HG03442 (cell line): ENCODE measurements at regions not wholly inside any gene's neighbourhood (a gene's known extent, or its start where the extent isn't known, plus 50 kb on each side); places are given as distances from the start of the nearest gene placed in this dataset.

Source experiments
- ATAC-seq: cut with Tn5 transposase; IDR thresholded peaks from one replicate; pipeline ENCODE4 v1.9.1; 2021; ENCODE audit warnings: mild to moderate bottlenecking, moderate library complexity; ENCODE audit not compliant: unreplicated experiment

DNA sequence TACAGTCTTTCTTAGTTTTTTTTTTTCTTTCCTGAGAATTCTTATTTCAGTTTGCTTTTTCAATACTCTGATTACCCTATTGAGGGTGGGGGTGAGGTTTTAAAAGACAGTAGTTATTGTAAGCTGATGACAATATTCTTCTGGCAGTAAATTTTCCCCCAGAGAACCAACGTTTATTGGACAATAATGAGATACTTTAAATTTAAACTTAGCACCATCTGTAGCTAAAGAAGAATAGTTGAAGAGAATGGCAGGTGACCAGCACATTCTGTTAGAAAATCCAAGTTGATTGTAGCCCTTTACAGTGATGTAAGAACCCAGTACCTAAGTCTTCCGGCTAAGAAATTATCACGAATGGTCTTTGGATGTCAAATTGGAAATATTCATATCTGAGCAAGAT is 364.6 kb upstream of the LYPLAL1 start:
- no peak for ATAC-seq

DNA sequence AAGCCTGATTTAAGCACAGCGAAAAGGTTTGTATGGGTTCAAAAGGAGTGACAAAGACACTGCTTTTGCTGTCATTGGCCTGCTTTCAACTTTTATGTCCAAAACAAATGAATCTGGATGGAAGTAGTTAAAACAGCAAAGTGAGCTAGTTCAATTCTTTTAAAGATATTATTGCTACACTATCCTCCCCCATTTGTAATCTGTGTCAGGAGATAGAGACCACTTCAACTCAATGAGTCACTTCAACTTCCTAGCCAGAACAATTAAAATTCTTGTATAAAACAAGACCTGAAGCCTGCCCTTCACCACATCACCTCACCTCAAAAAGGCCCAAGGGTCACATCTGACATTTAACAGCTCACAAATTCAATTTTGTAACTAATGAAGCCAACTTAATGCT is 364.1 kb upstream of the LYPLAL1 start:
- ATAC-seq: no peak

DNA sequence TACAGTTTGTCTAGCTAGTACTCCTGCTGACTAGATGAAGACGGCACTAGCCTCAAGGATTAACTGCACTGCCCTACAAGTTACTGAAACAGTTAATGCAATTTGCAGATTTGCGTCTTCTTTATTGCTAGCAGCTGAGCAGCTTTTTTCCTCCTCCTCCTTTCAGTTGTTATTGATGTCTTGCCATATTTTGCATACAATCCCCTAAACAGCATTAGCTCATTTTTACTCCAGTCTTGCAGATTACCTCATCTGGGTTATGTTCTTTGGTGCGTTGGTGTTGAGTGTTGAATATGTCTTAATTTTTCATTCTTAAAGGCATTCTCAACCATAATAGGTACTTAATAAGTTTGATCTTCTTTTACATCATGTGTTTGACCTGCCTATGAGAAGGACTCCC is 363.4 kb upstream of the LYPLAL1 start:
- no peak for ATAC-seq

DNA sequence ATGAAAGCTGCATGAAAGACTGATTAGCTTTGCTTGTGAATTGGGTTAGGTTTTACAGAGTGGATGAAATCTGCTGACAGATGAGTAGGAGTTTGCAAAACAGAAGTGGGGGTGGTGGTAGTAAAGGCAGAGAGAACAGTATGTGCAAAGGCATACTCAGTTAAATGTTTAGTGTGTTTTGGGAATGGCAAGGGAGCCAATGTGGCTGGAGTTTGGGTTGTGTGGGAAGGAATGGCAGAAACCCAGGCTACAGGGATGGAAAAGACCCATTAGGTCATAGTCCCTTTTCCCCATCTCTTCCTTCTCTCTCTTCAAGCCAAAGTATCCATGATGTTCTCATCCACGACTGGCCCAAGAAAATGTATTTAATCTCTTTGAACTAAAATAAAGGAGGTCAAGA is 362.2 kb upstream of the LYPLAL1 start:
- ATAC-seq: no peak

DNA sequence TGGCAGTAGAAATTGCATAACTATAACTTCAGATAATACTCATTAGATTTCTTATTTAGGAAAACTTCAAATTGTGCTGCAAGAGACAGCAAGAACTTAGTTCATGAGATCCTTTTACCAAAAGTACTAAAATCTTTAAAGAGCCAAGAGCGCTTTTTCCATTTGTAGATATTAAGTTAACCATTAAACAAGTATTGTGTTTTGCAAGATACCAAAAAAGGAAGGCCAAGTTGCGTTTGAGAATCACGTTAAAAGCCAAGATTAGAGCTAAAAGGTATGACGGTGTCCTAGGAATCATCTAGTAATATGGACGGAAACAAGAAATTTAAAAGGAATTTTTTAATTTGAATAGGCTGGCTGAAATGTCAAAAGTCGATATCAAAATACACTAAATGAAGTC is 361.3 kb upstream of the LYPLAL1 start:
- no peak for ATAC-seq

DNA sequence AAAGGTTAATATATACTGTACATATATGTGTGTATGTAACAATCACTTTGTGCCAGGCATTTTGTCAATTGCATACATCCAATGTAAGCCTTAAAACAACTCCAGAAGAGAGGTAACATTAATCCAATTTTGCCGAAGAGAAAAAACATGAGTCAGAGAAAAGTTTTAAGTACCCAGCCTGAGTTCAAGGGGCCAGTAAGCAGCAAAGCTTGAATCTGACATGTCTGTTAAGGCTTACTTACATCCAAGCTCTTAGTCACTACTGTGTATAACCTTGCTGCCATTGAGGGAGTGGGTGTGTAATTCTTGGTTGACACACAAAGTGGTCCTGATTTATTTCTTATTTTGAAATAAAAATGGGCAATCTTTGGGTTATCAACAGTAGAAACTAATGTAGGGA is 360.4 kb upstream of the LYPLAL1 start:
- ATAC-seq: no peak

DNA sequence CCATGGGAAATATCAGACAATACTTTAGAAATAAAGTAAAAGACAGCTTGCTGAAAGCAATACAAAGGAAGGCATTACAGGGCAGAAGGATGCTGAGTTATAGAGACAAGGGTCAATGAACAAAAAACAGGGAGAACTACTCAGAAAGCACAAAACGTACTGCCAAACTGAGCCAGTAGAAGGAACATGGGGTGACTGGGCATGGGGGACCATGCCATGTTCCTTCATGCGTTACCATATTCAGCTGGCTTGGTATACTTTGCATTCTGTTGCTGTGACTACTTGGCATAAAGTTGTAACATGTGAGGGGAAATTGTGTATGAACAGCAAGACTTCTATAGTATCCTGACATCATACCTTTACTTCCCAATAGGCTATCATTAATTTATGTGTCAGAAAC is 358.6 kb upstream of the LYPLAL1 start:
- ATAC-seq: no peak

DNA sequence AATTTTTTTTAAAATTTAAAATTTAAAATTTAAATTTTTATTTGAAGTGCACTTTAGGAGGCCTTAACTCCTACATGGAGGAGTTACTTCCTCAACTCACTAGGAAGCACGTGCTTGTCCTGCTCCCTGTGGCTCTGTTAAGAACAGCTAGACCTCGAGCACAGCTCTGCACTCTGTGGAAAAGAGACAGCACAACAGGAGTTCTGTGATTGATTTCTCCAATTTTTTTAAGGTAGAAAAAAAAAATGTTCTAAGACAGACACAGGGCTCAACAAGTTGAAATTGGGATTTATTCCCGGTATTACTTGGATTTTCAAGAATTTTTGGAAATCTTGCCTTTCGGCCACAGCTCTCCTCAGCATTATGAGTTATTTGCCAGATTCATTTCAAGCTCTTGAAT is 356.6 kb upstream of the LYPLAL1 start:
- no peak for ATAC-seq

DNA sequence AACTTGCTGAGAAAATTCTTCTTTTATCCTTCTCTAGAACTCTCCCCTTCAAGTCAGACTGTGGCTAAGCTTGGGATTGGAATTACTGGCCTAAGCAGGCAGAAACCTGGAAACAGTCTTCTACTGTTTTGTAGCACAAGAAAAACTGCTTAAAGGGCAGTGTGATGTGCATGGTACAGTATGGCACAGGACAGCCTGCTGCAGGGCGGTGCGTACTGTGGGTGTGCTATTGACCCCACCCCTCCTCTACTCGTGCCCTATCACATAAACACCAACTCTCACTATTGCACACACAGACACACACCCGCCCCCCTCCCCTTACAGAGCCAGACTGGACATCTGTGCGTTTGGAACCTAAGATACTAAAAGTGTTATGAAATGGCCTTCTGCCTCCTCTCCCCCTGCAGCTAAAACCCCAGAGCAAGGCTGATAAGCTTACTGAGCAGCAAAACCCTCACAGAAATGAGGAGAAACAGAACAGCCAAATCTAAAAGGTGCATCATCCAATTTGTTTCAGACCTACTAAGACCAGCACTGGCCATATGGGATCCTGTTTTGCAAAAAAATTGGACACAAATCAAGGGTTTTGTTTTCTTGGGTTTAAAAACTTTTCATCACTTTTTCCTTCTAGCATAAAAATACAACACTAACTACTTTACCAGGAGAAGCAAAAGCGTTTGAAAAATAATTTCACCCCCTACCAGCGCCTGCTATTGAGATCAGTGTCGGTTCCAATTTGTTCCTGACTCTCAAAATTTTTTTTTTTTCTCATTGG is 355.8 kb upstream of the LYPLAL1 start:
- no peak for ATAC-seq

DNA sequence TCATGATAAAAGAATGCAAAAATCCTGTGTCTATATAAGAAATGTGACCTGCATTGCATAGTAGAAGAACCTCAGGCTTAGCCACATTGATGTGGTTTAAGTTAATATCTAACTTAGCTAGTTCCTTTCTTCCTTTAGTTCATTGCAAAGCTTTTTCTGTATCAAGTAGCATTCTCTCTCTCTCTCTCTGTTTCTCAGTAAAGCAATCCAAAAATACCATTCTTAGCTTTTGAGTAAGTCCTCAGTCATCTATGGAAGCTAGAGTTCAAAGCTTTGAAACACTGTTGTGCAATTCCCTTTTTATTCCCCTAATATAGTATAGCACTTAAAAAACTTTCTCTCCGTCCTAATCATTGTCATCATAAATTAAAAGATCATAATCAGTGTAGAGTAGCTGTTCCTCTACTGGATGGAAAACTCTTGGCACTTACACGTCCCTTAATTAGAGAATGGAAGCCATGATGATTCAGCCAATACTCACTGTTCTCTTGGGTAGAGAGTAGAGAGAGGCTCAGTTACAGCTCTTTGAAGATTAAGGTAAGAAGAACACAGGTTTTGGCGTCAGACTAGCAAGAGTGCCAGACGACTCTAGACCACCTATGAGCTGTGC is 350.3 kb upstream of the LYPLAL1 start:
- no peak for ATAC-seq

DNA sequence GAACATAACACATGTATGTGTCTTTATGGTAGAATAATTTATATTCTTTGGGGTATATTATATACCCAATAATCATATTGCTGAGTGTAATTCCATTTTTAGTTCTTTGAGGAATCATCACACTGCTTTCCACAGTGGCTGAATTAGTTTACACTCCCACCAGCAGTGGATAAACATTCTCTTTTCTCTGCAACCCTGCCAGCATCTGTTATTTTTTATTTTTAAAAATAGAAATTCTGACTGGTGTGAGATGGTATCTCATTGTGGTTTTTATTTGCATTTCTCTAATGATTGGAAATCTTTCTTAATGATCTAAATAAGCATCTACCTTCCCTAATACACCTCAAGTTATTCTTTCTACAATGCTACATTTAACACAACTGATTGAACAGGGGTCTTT is 346.2 kb upstream of the LYPLAL1 start:
- no peak for ATAC-seq

DNA sequence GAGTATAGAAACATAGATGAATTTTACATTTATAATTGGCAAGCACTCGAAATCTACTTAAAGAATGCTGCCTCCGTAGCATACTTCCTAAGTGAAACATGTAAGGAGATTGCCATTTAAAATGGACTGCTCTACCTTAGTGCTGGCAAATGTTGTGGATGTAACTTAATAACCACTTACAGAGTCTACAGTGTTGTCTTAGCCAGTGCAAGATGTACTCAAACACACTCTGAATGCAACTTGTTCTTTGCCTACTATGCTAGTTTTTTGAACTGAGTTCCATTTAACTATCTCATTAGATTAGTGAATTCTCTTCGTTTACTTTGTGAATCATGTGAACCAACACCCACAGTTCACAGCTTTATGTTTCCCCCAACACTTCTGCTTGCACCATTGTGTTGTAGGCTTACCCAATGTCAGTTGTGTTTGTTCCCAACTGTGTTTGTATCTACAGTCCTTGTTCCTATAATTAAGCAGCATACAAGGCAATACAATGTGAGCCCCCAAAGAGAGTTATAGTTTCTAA is 345.5 kb upstream of the LYPLAL1 start:
- ATAC-seq: no peak

DNA sequence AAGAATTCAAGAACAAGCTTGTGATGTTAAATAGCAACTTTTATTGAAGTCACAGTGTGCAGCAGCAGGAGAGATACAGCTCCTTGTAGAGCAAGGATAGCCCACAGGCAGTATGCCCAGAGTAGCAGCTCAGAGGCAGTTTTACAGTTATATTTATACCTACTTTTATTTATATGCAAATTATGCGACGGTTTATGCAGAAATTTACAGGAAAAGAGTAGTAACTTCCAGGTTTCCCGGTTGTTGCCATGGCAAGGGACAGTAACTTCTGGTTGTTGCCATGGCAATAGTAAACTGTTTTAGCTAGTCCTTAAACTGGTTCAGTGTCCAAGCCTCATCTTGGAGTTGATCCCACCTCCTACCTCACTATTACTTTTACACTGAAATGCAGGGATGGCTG is 344.6 kb upstream of the LYPLAL1 start:
- no peak for ATAC-seq

DNA sequence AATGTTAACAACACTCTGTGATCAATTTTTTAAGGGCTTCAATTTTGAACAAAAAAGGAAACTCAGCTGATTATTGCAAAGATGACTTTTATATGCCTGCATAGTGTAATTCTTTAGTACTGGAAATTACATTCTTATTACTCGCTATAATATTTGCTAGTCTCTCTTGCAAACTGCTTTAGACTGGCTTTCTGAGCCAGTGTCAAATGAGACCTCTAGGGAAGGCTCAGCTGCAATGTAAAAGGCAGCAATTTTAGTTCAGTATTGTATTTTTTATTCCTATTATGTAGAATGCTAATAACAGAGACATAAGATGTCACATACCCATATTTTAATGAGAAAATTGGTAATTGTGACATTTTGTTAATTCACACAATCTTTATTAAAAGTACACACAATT is 338.1 kb upstream of the LYPLAL1 start:
- no peak for ATAC-seq

DNA sequence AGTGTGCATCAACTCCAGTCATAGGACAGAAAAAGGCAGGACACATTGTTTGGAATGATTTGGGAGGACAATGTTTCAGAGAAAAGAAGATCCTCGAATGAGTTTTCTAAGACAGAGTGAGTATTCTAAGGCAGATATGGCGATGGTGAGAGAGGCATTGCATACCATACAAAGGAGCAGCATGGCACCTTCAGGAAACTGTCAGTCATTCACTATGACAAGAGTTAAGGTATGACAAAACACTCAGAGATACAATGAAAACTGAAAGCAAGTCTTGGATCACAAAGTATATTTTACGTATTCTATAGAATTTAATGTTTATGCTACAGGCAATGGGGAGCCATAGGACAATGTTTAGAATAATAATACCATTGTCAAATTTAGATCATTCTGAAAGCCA is 337.4 kb upstream of the LYPLAL1 start:
- no peak for ATAC-seq

DNA sequence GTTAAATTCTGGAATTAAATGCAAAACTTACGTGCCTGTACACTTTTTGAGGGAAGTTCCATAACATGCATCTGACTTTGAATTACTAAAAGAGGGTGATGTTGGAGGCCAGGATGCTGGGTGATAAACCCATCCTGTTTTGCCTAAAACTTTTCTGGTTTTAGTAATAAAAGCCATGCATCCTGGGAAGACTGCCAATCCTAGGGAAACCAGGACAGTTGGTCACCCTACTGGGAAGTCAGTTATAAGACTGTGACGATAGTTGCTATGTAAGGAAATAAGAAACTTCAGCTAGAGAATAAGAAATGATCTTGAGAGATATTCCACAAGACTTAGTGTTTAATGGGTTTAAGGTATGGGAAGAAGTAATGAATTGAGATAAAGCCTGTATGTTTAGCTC is 336.6 kb upstream of the LYPLAL1 start:
- no peak for ATAC-seq

DNA sequence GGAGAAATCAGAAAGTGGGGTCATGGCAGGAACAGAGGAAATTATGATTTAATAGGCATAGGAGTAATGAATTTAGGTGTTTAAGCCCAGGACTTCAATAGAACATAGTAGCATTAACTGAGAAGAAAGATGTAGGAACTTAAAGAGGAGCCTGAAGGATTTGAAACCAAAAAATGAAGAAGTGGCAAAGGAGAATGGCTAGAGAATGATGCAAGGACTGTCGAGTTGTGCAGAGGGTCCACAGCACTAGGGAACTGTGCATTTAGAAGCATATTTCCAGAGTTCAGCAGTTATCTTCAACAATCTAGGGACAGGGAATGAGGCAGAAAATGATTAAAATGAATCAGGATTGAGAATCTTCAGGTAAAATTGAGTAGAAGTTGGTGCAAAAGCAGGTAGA is 328.1 kb upstream of the LYPLAL1 start:
- ATAC-seq: no peak

DNA sequence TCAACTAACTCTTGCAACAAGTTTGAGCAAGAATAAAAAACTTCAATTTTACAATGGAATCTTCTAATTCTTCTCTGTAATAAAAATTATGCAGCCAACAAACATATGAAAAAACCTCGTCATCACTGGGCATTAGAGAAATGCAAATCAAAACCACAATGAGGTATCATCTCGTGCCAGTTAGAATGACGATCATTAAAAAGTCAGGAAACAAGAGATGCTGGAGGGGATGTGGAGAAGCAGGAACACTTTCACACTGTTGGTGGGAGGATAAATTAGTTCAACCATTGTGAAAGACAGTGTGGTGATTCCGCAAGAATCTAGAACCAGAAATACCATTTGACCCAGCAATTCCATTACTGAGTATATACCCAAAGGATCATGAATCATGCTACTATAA is 327.5 kb upstream of the LYPLAL1 start:
- ATAC-seq: no peak

DNA sequence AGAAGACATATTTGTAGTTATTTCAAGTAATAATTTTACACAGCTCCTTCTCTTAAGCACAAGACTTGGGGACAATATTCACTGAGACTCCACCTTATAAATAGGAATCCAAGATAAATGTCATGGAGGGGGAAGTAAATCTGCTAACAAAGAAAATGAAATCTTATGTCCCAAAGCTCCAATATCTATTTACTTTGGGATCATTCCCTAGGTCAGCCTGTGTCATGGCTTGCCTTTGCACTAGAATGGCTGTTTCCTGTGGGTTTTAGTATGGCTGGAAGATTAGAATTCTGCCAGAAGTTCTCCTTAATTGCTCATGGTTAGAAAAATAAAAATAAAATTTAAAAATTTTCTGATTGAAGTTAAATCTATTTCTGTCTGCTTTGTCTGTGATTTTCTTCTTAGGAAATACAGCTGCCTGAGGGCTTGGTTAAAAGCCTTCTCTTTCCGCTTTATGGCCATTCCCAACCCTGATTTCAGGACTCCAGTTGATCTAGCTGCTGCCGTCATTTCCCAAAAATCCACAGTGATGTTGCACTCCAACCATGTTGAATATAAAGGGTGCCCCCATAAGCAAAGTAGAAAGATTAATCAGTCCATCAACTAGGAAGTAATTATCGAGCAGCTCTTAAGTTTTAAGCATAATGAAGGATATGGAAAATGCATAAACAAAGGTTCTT is 326.4 kb upstream of the LYPLAL1 start:
- ATAC-seq: no peak

DNA sequence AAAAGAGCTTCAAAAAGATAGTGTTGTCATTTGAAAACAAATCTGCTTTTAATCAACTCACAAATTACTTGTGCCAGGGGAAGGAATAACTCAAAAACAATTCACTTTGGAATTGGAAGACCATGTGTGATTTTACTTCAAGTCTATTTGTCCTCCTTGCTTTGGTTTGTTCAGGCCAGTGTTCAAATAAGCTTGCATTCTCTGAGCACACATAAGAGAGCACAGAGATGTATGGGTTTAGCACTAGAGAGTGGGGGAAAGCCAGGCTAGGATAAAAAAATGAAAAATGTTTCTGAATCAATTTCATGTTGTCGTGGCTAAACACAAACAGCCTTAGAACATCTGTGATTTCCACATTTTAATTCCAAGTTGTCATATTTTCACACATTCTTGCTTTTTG is 325.7 kb upstream of the LYPLAL1 start:
- ATAC-seq: no peak

DNA sequence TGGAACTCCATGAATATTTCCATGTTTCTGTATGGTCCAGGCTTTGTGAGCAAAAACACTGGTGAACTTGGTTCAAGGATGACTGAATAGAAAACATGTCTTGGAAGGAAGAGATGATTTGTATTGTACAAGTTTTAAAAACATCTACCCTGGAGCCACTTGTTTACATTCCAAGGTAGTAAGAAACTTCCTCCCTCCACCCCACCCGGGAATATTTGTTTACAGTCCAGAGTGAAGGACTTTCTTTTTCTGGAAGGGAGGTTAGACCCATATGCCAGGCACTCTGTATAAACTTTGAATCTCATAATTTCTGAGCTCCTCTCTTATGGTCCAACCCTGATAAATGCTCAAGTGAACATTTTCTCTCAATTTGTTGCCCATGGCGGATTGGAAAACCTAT is 323.3 kb upstream of the LYPLAL1 start:
- no peak for ATAC-seq

DNA sequence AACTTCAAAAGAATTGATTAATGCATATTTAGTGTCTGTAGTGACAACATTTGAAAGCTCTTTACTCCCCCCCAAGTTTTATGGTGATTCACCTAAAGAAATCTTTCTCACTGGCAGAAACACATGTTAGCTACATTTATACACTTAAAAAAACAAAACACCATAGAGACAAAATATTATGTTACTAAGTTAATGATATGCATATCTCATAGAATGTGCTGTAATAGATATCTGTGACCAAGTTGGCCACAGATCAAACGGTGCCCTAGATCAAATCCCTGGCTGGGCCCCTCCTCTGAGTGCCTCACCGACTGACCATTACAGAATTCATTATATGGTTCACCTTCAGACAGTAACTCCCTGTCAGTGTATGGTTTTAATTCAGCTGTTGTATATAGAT is 322.1 kb upstream of the LYPLAL1 start:
- no peak for ATAC-seq
